GM20431 (cell line): ENCODE measurements at regions not wholly inside any gene's neighbourhood (a gene's known extent, or its start where the extent isn't known, plus 50 kb on each side); places are given as distances from the start of the nearest gene placed in this dataset.
"Not testable (repeated sequence)": the region's sequence is repeated elsewhere in the genome, so short reads cannot be mapped to it uniquely, and the experiment has no call there.

Experiments used
- in situ Hi-C: fragments of 300-500 bp; cut with MseI, MboI; formaldehyde crosslinking; loops from one replicate; pipeline ENCODE4 v1.15.0; 2020; ENCODE audit warnings: low sequenced_read_pairs; ENCODE audit not compliant: unreplicated experiment

- in situ Hi-C loops: no loop called here
Measured at GRCh38 chr6:120557554-120557953, 776.7 kb downstream of the TBC1D32 start.

GRCh38 chr6:120556491-120556890 is 777.8 kb downstream of the TBC1D32 start:
- in situ Hi-C loops: no loop called here

- in situ Hi-C loops: no loop called here
Measured at GRCh38 chr6:120553353-120553752, 780.9 kb downstream of the TBC1D32 start.

- in situ Hi-C loops: no loop called here
Measured at GRCh38 chr6:120545353-120545752, 788.9 kb downstream of the TBC1D32 start.

GRCh38 chr6:120534954-120535353 is 799.3 kb downstream of the TBC1D32 start:
- in situ Hi-C loops: no loop called here

GRCh38 chr6:120526576-120526975 is 807.7 kb downstream of the TBC1D32 start:
- in situ Hi-C loops: no loop called here

GRCh38 chr6:120514544-120514943 is 819.7 kb downstream of the TBC1D32 start:
- in situ Hi-C loops: no loop called here

GRCh38 chr6:120511712-120512111 is 822.6 kb downstream of the TBC1D32 start:
- in situ Hi-C loops: no loop called here

- in situ Hi-C loops: no loop called here
Measured at GRCh38 chr6:120498711-120499110, 835.6 kb downstream of the TBC1D32 start.

- in situ Hi-C loops: no loop called here
Measured at GRCh38 chr6:120496661-120497060, 837.6 kb downstream of the TBC1D32 start.

GRCh38 chr6:120493505-120493904 is 840.8 kb downstream of the TBC1D32 start:
- in situ Hi-C loops: no loop called here

- in situ Hi-C loops: no loop called here
Measured at GRCh38 chr6:120489941-120490340, 844.3 kb downstream of the TBC1D32 start.

- in situ Hi-C loops: no loop called here
Measured at GRCh38 chr6:120484146-120484545, 850.1 kb downstream of the TBC1D32 start.

- in situ Hi-C loops: no loop called here
Measured at GRCh38 chr6:120478650-120479049, 855.6 kb downstream of the TBC1D32 start.

- in situ Hi-C loops: no loop called here
Measured at GRCh38 chr6:120473804-120474203, 860.5 kb downstream of the TBC1D32 start.

- in situ Hi-C loops: no loop called here
Measured at GRCh38 chr6:120468486-120468885, 865.8 kb downstream of the TBC1D32 start.

- in situ Hi-C loops: no loop called here
Measured at GRCh38 chr6:120451508-120451907, 882.8 kb downstream of the TBC1D32 start.

- in situ Hi-C loops: no loop called here
Measured at GRCh38 chr6:120447605-120448004, 886.7 kb downstream of the TBC1D32 start.

- in situ Hi-C loops: not testable (repeated sequence)
Measured at GRCh38 chr6:120432840-120433239, 901.4 kb downstream of the TBC1D32 start.

GRCh38 chr6:120431841-120432240 is 902.4 kb downstream of the TBC1D32 start:
- in situ Hi-C loops: no loop called here

- in situ Hi-C loops: no loop called here
Measured at GRCh38 chr6:120411394-120411793, 922.9 kb downstream of the TBC1D32 start.

GRCh38 chr6:120410586-120410985 is 923.7 kb downstream of the TBC1D32 start:
- in situ Hi-C loops: no loop called here

- in situ Hi-C loops: no loop called here
Measured at GRCh38 chr6:120407696-120408095, 926.6 kb downstream of the TBC1D32 start.
